ENCODE measurements at regions not wholly inside any gene's neighbourhood (a gene's known extent, or its start where the extent isn't known, plus 50 kb on each side); places are given as distances from the start of the nearest gene placed in this dataset.

- DNase-seq (ENCODE audit: low spot score) = no peak
Measured at GRCh38 chr9:86893811-86894490, 53.4 kb downstream of the GAS1 start.

DNA sequence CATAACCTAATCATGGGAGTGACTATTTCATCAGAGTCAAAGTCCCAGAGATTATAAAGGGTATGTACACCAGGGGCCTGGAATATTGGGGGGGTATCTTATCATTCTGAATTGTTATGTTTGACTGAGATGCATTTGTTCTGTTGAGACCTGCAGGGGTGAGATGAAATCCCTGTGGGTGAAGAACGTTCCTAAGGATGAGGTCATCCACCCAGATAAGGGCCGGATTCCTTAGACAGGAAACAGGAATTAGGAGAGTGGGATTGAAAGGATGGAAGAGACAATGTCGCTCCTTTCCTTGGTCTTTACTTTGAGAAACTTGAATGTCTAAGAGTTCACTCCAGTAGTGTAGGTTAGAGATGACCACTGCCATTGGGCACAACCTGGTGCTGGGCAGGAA, 54.7 kb downstream of the GAS1 start:
- DNase-seq (ENCODE audit: low spot score) = no peak

GRCh38 chr9:86891886-86892437, 55.3 kb downstream of the GAS1 start:
- no peak for DNase-seq (ENCODE audit: low spot score)

DNA sequence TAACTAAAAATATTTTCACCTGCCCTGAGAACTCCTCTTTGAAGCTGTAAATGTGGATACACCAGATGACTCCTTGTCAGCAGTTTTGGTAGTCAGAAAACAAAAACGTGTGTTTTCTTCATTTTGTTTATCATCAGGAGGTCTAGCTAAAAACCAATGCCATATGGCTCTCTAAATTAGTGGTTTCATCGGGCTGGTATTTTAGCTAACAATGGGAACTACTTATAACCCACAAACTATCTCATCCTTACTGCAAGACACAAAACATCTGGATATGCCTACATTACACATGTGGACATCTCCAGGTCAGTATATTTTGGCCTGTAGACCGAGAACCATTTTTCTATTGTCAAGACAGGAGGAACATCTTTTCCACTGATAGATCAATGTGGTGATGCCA, 56.2 kb downstream of the GAS1 start:
- no peak for DNase-seq (ENCODE audit: low spot score)

DNA sequence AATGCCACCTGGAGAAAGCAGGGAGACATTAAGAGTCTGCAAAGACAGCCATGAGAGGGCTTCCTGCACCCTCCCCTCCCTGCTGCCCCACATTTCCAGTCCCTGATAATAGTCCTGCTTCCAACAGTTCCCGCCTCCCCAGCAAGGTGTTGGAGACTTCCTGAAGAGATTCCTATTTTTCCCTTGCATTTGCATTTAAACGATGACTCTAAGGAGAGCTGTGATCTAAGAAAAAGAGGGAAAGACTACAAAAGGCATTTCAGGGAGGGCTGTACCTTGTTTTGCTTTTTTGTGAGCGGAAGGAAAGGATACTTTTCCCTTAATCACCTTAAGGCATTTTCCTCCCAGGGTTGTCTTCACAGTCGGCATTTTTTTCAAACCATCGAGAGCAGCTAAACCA, 62.1 kb downstream of the GAS1 start:
- no peak for DNase-seq (ENCODE audit: low spot score)

DNA sequence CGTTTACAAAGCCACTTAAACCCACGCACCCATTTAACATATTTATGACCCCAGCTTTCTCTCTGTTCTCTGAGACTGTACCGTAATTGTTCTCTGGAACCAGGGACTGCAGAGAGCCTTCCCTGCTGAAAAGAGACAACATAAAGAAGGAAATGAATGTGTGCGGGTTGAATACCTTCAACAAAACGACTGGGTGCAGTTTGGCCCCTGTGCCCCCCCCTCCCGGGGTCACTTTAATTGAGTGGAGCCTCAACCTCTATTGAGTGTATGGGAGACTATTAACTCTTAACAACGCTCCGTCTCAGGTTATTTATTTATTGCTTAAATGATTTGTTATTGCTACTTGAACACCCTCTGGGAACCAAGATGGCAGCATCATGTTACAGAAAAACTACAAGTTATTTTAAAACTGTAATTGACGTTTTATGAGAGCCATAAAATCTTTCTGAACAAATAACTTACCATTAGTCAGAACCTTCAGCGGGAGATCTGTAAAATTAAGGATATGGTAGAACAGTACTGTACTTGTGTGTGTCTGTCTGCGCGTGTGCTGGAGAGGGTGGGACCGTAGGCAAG, 70.6 kb downstream of the GAS1 start:
- DNase-seq (ENCODE audit: low spot score) = no peak

- DNase-seq (ENCODE audit: low spot score) = no peak
Measured at GRCh38 chr9:86868616-86869015, 78.7 kb downstream of the GAS1 start.

DNA sequence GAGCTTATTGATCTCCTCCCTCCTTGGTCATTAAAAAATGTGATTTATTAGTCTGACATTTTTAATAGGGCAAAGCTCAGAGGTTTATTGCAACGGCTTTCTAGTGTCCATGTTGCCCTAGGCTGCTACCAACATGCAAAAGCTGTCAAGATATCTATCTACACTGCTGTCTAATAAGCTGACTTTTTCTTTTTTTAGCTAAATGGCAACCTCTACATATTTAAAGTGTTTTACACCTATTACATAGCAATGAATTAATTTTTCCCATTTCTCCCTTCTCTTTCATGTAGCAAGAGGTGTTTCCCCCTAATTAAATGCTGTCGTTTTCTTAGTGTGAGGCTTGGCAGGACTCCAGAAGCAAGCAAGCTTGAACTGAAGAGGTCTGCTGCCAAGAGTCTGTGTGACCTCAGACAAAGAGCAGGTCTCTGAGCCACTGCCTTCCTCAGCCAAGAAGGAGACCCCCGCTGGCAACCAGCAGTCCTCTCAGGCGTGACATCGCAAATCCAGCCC, 79.4 kb downstream of the GAS1 start:
- no peak for DNase-seq (ENCODE audit: low spot score)

DNA sequence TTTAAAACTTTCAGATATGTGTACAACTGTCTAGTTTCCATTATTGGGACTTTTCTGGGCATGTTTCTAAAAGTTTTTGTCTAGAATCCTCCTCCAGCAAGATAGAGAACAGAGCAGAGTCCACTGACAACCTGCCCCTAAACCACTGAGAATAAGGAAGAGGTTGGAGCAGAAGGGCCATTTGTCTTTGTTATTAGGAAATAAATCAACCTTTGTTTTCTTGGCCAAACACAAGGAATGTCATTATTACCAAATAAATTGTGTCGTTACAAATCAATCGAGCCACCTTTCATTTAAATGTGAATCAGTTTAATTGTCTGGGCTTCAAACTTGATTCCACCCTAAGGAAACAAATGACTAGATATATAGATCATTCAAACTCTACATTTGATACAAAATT, 81.4 kb downstream of the GAS1 start:
- DNase-seq (ENCODE audit: low spot score) = no peak

- DNase-seq (ENCODE audit: low spot score) = no peak
Measured at GRCh38 chr9:86860006-86860405, 87.3 kb downstream of the GAS1 start.

GRCh38 chr9:86859056-86859455, 88.2 kb downstream of the GAS1 start:
- DNase-seq (ENCODE audit: low spot score) = no peak

DNA sequence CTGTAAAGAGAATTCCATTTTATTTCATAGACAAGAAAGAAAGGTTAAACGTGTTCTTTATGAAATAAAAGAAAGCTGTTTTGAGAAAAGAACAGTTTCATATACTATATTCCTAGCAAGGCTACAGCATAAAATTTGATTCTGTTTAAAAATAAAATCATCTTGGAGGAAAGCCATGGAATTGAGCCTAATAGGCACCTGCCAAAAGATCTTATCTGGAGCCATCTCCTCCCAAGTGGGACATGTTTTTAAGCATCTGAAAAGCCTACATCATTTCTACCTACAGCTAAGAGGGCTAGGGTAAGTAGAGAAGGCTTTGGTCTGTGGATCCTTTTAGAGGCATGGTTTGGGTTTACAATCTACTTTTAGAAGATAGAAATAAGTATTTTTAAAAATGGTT, 89.3 kb downstream of the GAS1 start:
- DNase-seq (ENCODE audit: low spot score) = no peak

- no peak for DNase-seq (ENCODE audit: low spot score)
Measured at GRCh38 chr9:86856259-86856658, 91.0 kb downstream of the GAS1 start.

GRCh38 chr9:86854898-86855523, 92.3 kb downstream of the GAS1 start:
- peak; percentile 1 for DNase-seq (ENCODE audit: low spot score)

- DNase-seq (ENCODE audit: low spot score) = no peak
Measured at GRCh38 chr9:86846656-86847055, 100.7 kb downstream of the GAS1 start.

GRCh38 chr9:86843206-86843605, 104.1 kb downstream of the GAS1 start:
- DNase-seq (ENCODE audit: low spot score) = no peak

DNA sequence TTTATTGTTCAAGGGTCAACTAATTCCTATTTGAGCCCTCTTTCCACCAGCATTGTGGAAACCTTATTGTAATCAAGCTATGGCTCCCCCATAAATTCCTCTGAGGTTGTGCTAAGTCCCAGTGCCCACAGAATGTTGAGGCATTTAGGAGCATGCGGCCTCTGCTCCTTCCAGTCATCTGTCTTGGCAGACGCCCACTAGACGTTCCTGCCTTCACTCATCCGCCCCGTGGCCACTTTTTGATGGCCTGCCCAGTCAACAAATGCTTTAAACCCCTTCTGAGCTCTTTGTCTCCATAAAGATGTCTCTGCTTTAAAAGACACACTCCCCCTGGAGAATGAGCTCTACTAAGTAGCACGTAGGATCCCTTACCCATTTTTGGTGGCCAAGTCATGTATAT, 104.7 kb downstream of the GAS1 start:
- no peak for DNase-seq (ENCODE audit: low spot score)

GRCh38 chr9:86839522-86839921, 107.8 kb downstream of the GAS1 start:
- no peak for DNase-seq (ENCODE audit: low spot score)

DNA sequence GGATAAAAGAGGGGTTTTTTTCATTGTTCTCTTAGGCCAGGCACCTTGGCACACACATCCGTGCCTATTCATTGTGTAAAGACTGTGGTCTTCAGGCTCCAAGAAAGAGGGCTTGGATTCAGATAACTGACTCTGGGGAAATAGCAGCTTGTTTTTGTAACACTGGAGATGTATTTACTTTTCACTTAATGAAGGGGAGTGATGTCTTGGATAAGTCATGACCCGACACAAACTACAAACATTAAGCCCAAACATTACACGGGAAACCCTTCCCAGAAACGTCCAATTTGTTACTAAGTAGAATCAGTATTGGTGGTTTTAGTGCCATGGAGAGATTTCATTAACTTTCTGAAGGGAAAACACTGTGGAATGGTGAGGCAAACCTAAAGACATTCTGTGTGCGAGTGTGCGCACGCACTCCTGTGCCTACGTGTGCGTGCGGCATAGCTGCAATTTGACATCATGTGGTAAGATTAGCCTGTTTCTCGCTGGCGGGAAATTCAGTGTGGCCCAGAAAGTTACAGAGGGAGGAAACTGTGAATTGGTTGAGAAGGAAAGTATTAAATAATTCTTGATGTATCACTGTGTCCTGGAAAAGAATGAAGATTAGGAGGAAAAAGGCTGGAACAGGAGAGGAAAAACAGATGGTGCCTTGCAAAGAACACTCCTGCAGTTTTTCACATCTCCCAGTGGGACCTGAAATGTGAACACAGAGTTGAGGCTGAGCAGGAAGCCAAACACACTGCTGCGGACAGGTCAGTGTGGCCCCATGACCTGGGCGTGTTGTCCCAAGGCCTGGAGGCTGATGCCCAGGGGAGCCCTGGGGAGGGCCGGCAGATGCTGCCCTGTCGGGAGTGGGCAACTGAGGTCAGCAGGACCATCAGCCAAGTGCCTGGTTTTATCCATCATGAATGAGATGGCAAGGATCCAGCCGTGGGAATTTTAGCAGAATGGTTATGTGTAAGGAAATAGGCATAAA, 108.5 kb downstream of the GAS1 start:
- DNase-seq (ENCODE audit: low spot score) = no peak

DNA sequence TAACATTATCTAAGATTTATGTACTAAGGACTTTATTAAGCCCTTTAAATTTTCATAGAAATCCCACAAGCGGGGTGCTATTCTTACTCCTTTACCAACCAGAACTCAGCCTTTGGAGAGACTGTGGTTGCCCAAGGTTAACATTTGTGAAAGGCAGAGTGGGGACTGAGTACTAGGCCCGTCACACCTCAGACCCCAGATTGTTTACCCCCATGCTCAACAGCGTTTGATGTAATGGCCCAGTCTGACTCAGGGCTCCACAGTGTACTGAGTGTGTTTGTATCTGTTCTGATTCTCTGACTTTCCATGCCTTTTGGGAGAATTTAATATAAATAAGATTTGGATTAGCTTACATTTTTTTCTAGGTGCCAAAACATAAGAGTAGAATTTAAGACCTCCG, 110.0 kb downstream of the GAS1 start:
- no peak for DNase-seq (ENCODE audit: low spot score)

GRCh38 chr9:86836797-86837196, 110.5 kb downstream of the GAS1 start:
- no peak for DNase-seq (ENCODE audit: low spot score)

DNA sequence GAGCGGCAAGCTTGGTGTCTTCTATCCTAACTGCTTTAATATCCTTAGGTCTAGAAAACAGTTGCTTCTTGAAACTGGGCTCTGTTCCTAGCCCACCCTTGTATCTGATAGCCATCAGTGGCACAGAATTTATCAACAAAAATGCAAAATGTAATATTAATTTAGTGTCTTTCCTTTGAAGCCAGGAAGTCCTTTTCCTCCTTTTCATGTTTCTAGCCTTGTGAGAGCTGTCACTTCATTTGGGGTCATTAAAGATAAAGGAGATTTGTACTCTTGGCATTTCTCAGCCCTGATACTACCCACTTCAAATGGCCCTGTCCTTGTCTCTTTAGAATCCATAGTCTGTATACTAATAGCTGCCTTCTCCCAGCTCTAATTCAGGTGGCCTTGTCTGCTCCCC, 111.0 kb downstream of the GAS1 start:
- DNase-seq (ENCODE audit: low spot score) = no peak

Measured in LoVo (cell line).